HAP-1 (cell line): ENCODE measurements at regions not wholly inside any gene's neighbourhood (a gene's known extent, or its start where the extent isn't known, plus 50 kb on each side); places are given as distances from the start of the nearest gene placed in this dataset.
"Not testable (repeated sequence)": the region's sequence is repeated elsewhere in the genome, so short reads cannot be mapped to it uniquely, and the experiment has no call there.

Source experiments
- DNase-seq, 2 experiments: peaks; one replicate each; pipeline ENCODE4 v3.0.0-alpha.2; 2016 to 2020; ENCODE audit warnings: low spot score in 2 of 2
- H3K27me3 ChIP-seq: fragments of 250-450 bp; sonication (Bioruptor Pico); 2 replicates; pipeline ENCODE4 v1.5.1; 2020; ENCODE audit warnings: low read depth, mild to moderate bottlenecking, moderate library complexity
- H3K36me3 ChIP-seq: fragments of 250-450 bp; sonication (Bioruptor Pico); replicated peaks from 2 replicates; pipeline ENCODE4 v1.5.1; 2020; ENCODE audit warnings: mild to moderate bottlenecking
- H3K4me1 ChIP-seq: fragments of 250-450 bp; sonication (Bioruptor Pico); 2 replicates; pipeline ENCODE4 v1.5.1; 2020; ENCODE audit warnings: mild to moderate bottlenecking
- H3K4me3 ChIP-seq: fragments of 250-450 bp; sonication (Bioruptor Pico); 2 replicates; pipeline ENCODE4 v1.5.1; 2020; ENCODE audit warnings: mild to moderate bottlenecking, moderate library complexity
- H3K9me3 ChIP-seq: fragments of 250-450 bp; sonication (Bioruptor Pico); 2 replicates; pipeline ENCODE4 v1.5.1; 2020; ENCODE audit warnings: mild to moderate bottlenecking, moderate library complexity
- in situ Hi-C: fragments of 300-500 bp; cut with MboI; formaldehyde crosslinking; loops from 3 replicates; pipeline ENCODE4 v1.14.3; 2020; ENCODE audit warnings: low sequenced_read_pairs, inconsistent platforms, mixed read lengths

GRCh38 chr12:42922505-42922850 lies 332.9 kb upstream of the PRICKLE1 start:
- Histone ChIP-seq H3K9me3 (no peaks in the 10 kb centered on the region), H3K27me3 (no peaks in the 10 kb centered on the region), H3K4me3 (no peak overlapping the region), H3K36me3 (no peaks in the 10 kb centered on the region), H3K4me1 (no peaks in the 10 kb centered on the region)
- in situ Hi-C loops = no loop called here
- DNase-seq = no peak

- DNase-seq = no peak
- Histone ChIP-seq H3K9me3 (no peaks in the 10 kb centered on the region), H3K4me3 (no peak overlapping the region), H3K27me3 (no peaks in the 10 kb centered on the region), H3K4me1 (no peaks in the 10 kb centered on the region), H3K36me3 (no peaks in the 10 kb centered on the region)
- in situ Hi-C loops = no loop called here
These were observed 332.4 kb upstream of the PRICKLE1 start for GRCh38 chr12:42921741-42922504.

GRCh38 chr12:42919691-42920090 lies 330.1 kb upstream of the PRICKLE1 start:
- H3K36me3 ChIP-seq = no peaks in the 10 kb centered on the region
- H3K9me3 ChIP-seq = no peaks in the 10 kb centered on the region
- no peaks in the 10 kb centered on the region for H3K27me3 ChIP-seq
- no peak for DNase-seq
- H3K4me3 ChIP-seq = no peak overlapping the region
- in situ Hi-C loops = no loop called here
- H3K4me1 ChIP-seq = no peaks in the 10 kb centered on the region

GRCh38 chr12:42918443-42918842 lies 328.9 kb upstream of the PRICKLE1 start:
- H3K27me3 ChIP-seq = no peaks in the 10 kb centered on the region
- H3K4me3 ChIP-seq = no peak overlapping the region
- peaks cover under 1% of the 10 kb centered on the region; the same call in 1 of the 2 replicates for H3K9me3 ChIP-seq
- in situ Hi-C loops = no loop called here
- DNase-seq = no peak
- no peaks in the 10 kb centered on the region for H3K36me3 ChIP-seq
- no peaks in the 10 kb centered on the region for H3K4me1 ChIP-seq

- in situ Hi-C loops = no loop called here
- H3K9me3 ChIP-seq = peaks cover 3% of the 10 kb centered on the region; the same call in 1 of the 2 replicates
- H3K4me3 ChIP-seq = no peak overlapping the region
- H3K36me3 ChIP-seq = no peaks in the 10 kb centered on the region
- H3K27me3 ChIP-seq = no peaks in the 10 kb centered on the region
- H3K4me1 ChIP-seq = no peaks in the 10 kb centered on the region
- DNase-seq = no peak
These were observed 326.6 kb upstream of the PRICKLE1 start for GRCh38 chr12:42916143-42916542.

GRCh38 chr12:42915426-42915825 lies 325.9 kb upstream of the PRICKLE1 start:
- in situ Hi-C loops = no loop called here
- Histone ChIP-seq H3K9me3 (peaks cover 3% of the 10 kb centered on the region; the same call in 1 of the 2 replicates), H3K27me3 (no peaks in the 10 kb centered on the region), H3K4me1 (no peaks in the 10 kb centered on the region), H3K4me3 (no peak overlapping the region), H3K36me3 (no peaks in the 10 kb centered on the region)
- DNase-seq = no peak

GRCh38 chr12:42912367-42912766 lies 322.8 kb upstream of the PRICKLE1 start:
- in situ Hi-C loops = no loop called here
- Histone ChIP-seq H3K36me3 (no peaks in the 10 kb centered on the region), H3K9me3 (peaks cover 5% of the 10 kb centered on the region), H3K4me1 (no peaks in the 10 kb centered on the region), H3K4me3 (no peak overlapping the region), H3K27me3 (no peaks in the 10 kb centered on the region)
- no peak for DNase-seq

- no peaks in the 10 kb centered on the region for H3K36me3 ChIP-seq
- DNase-seq = no peak
- in situ Hi-C loops = no loop called here
- H3K4me3 ChIP-seq = no peak overlapping the region
- no peaks in the 10 kb centered on the region for H3K4me1 ChIP-seq
- no peaks in the 10 kb centered on the region for H3K27me3 ChIP-seq
- H3K9me3 ChIP-seq = peaks cover 5% of the 10 kb centered on the region
These were observed 321.1 kb upstream of the PRICKLE1 start for GRCh38 chr12:42910656-42911055.

- H3K36me3 ChIP-seq = no peaks in the 10 kb centered on the region
- in situ Hi-C loops = no loop called here
- H3K4me1 ChIP-seq = no peaks in the 10 kb centered on the region
- H3K27me3 ChIP-seq = no peaks in the 10 kb centered on the region
- no peak overlapping the region for H3K4me3 ChIP-seq
- peaks cover 5% of the 10 kb centered on the region for H3K9me3 ChIP-seq
- no peak for DNase-seq
These were observed 319.2 kb upstream of the PRICKLE1 start for GRCh38 chr12:42908712-42909111.

GRCh38 chr12:42906801-42907200 lies 317.3 kb upstream of the PRICKLE1 start:
- H3K36me3 ChIP-seq, in situ Hi-C loops, H3K4me1 ChIP-seq, DNase-seq, H3K4me3 ChIP-seq, H3K27me3 ChIP-seq, H3K9me3 ChIP-seq: not testable (repeated sequence)

- DNase-seq = no peak
- no peak overlapping the region for H3K4me3 ChIP-seq
- in situ Hi-C loops = no loop called here
These were observed 315.8 kb upstream of the PRICKLE1 start for GRCh38 chr12:42905419-42905705.

GRCh38 chr12:42904683-42905418 lies 315.3 kb upstream of the PRICKLE1 start:
- no peaks in the 10 kb centered on the region for H3K4me1 ChIP-seq
- H3K27me3 ChIP-seq = no peaks in the 10 kb centered on the region
- in situ Hi-C loops = no loop called here
- no peaks in the 10 kb centered on the region for H3K36me3 ChIP-seq
- DNase-seq = no peak
- H3K4me3 ChIP-seq = no peak overlapping the region
- H3K9me3 ChIP-seq = peaks cover 2% of the 10 kb centered on the region; the same call in 1 of the 2 replicates

More at GRCh38 chr12:42905419-42905705, 315.8 kb upstream of the PRICKLE1 start:
- no peaks in the 10 kb centered on the region for H3K4me1 ChIP-seq
- peaks cover 2% of the 10 kb centered on the region; the same call in 1 of the 2 replicates for H3K9me3 ChIP-seq
- H3K36me3 ChIP-seq = no peaks in the 10 kb centered on the region
- H3K27me3 ChIP-seq = no peaks in the 10 kb centered on the region

- in situ Hi-C loops = no loop called here
- H3K9me3 ChIP-seq = no peaks in the 10 kb centered on the region
- no peak overlapping the region for H3K4me3 ChIP-seq
- H3K4me1 ChIP-seq = no peaks in the 10 kb centered on the region
- DNase-seq = no peak
- no peaks in the 10 kb centered on the region for H3K36me3 ChIP-seq
- H3K27me3 ChIP-seq = no peaks in the 10 kb centered on the region
These were observed 314.2 kb upstream of the PRICKLE1 start for GRCh38 chr12:42903736-42904135.

GRCh38 chr12:42902001-42902400 lies 312.5 kb upstream of the PRICKLE1 start:
- Histone ChIP-seq H3K4me3 (no peak overlapping the region), H3K27me3 (no peaks in the 10 kb centered on the region), H3K9me3 (no peaks in the 10 kb centered on the region), H3K4me1 (no peaks in the 10 kb centered on the region), H3K36me3 (no peaks in the 10 kb centered on the region)
- DNase-seq = no peak
- in situ Hi-C loops = no loop called here
